ENCODE measurements at regions not wholly inside any gene's neighbourhood (a gene's known extent, or its start where the extent isn't known, plus 50 kb on each side); places are given as distances from the start of the nearest gene placed in this dataset.
"Not testable (repeated sequence)": the region's sequence is repeated elsewhere in the genome, so short reads cannot be mapped to it uniquely, and the experiment has no call there.

DNA sequence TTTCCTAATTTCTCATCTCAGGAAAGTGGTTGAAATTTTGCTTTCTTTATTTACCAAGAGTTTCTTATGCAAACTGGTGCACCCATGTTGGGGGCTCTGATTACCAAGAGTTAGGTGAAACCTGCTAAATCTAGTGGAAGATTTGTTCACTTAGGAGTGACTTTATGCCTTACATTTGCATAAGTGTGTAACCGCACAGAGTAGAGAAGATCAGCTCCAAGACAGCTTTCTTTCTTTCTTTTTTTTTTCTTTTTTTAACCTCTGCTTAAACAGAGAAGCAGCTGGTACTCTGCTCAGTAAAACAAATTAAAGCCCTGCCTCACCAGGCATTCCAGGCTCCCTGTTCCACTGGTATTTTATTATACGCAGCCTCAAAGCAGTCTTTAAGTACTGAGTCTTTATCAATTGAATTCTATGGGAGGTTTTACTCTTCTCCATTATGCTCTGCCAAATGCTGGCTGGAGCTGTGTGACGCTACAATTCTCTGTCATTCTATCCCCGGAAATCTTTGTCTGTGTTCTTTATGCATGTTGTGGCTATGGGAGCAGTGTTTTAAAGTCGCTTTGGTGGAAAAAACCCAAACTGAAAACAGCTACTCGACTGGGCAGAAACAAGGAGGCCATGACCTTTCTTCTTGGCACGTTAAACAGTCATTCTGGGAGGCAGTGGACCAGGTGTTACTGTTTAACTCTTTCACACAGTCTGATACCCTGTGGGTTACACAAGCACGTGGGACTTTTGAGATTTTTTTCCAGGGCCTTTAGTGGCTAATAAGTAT lies 55.2 kb upstream of the GBE1 start:
- Histone ChIP-seq H3K27ac (ENCODE audit: low read length) (no peak overlapping the region), H3K36me3 (ENCODE audit: insufficient read depth, low read depth, low read length) (no peaks in the 10 kb centered on the region), H3K4me1 (ENCODE audit: insufficient read depth, low read length) (0 out of 2 replicates have a peak, but pooled peaks cover 3% of the 10 kb centered on the region), H3K9me3 (ENCODE audit: insufficient read depth, low read depth, low read length) (no peaks in the 10 kb centered on the region; the same call in 1 of the 2 replicates), H3K4me3 (ENCODE audit: low read length) (no peak overlapping the region), H3K27me3 (ENCODE audit: insufficient read depth, low read length) (no peaks in the 10 kb centered on the region), H3K9ac (ENCODE audit: low read depth, low read length) (no peak overlapping the region)

GRCh38 chr3:81812098-81812497 lies 50.7 kb upstream of the GBE1 start:
- H3K9me3 ChIP-seq (ENCODE audit: insufficient read depth, low read depth, low read length); H3K27ac ChIP-seq (ENCODE audit: low read length); H3K27me3 ChIP-seq (ENCODE audit: insufficient read depth, low read length); H3K4me1 ChIP-seq (ENCODE audit: insufficient read depth, low read length); H3K36me3 ChIP-seq (ENCODE audit: insufficient read depth, low read depth, low read length); H3K9ac ChIP-seq (ENCODE audit: low read depth, low read length); H3K4me3 ChIP-seq (ENCODE audit: low read length): not testable (repeated sequence)
